ENCODE measurements at regions not wholly inside any gene's neighbourhood (a gene's known extent, or its start where the extent isn't known, plus 50 kb on each side); places are given as distances from the start of the nearest gene placed in this dataset.
"Not testable (repeated sequence)": the region's sequence is repeated elsewhere in the genome, so short reads cannot be mapped to it uniquely, and the experiment has no call there.

GRCh38 chr2:150812066-150812465, 324.6 kb upstream of the RND3 start:
- no peak overlapping the region for H3K4me3 Mint-ChIP-seq
- H3K36me3 Mint-ChIP-seq = no peaks in the 10 kb centered on the region
- DNase-seq = no peak
- H3K9me3 Mint-ChIP-seq = no peaks in the 10 kb centered on the region
- no peaks in the 10 kb centered on the region for H3K27me3 Mint-ChIP-seq
- no peaks in the 10 kb centered on the region for H3K4me1 Mint-ChIP-seq
- H3K27ac Mint-ChIP-seq = no peak overlapping the region

DNA sequence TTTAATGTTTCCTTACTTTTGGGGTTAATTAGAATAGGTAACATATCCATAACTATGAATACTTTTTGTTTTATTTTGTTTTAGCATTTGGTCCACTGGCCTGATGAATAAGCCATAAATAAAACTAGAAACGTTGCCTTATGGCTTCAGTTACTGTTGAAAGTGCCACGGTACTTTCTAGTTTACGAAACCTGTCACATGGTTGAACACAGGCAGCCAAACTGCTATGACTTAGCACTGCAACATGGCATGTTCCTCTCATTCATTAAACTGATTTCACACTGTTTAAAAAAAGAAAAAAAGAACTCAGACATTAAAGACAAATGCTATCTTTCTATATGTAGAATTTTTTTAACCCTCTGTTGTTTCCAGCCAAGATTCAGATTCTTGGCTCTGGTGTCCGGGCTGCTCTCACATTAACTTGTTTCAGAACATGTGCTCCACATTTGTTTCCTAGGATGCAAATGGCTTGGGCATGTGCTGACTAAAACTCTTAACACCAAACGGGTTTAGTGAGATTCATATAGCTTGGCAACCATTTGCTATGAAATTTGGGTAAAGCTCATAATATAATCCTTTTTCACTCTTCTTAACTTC, 323.9 kb upstream of the RND3 start:
- H3K4me1 Mint-ChIP-seq = no peaks in the 10 kb centered on the region
- H3K9me3 Mint-ChIP-seq = no peaks in the 10 kb centered on the region
- no peak overlapping the region for H3K4me3 Mint-ChIP-seq
- no peaks in the 10 kb centered on the region for H3K36me3 Mint-ChIP-seq
- DNase-seq = no peak
- H3K27ac Mint-ChIP-seq = no peak overlapping the region
- H3K27me3 Mint-ChIP-seq = no peaks in the 10 kb centered on the region

DNA sequence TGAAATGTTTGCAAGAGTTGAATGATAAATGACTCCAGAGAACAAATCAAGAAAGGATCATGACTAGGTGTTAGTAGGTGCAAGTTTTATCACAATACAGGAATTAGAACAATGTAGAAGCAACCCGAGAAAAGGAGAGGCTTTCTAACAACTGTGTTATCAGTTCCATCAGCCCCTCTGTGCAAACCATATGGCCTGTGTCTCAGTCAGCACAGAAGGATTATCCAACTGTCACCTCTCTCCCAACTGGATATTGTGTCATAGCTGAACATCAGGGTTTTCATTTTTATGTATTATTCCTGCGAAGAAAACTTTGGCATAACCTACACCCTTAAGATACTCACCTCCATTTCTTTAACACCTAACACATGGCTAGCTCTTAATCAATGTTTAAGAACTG, 321.6 kb upstream of the RND3 start:
- no peaks in the 10 kb centered on the region for H3K27me3 Mint-ChIP-seq
- H3K4me3 Mint-ChIP-seq = no peak overlapping the region
- DNase-seq = no peak
- H3K9me3 Mint-ChIP-seq = no peaks in the 10 kb centered on the region
- H3K4me1 Mint-ChIP-seq = no peaks in the 10 kb centered on the region
- H3K27ac Mint-ChIP-seq = no peak overlapping the region
- H3K36me3 Mint-ChIP-seq = no peaks in the 10 kb centered on the region

DNA sequence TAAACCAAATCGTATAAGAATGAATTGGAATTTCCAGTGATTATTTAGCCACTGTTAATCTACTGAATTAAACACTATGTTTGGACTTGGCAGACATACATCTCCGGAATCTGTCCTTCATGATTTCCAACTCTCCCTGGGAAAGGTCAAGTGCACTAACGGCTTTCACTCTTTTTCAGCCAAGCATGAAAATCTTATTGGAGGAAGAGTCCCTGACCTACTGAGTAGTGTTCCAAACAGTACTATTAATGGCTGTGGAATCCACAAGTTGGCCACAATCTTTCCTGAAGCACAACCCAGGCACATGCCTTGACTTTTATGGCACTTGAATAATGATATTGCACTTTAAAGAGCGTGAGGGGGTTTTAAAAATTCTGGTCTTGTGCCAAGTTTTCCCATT, 318.9 kb upstream of the RND3 start:
- Mint-ChIP-seq H3K27ac (no peak overlapping the region), H3K9me3 (no peaks in the 10 kb centered on the region), H3K36me3 (no peaks in the 10 kb centered on the region), H3K27me3 (no peaks in the 10 kb centered on the region), H3K4me1 (no peaks in the 10 kb centered on the region), H3K4me3 (no peak overlapping the region)
- no peak for DNase-seq

- no peak overlapping the region for H3K4me3 Mint-ChIP-seq
- no peaks in the 10 kb centered on the region for H3K4me1 Mint-ChIP-seq
- DNase-seq = no peak
- H3K27me3 Mint-ChIP-seq = no peaks in the 10 kb centered on the region
- H3K9me3 Mint-ChIP-seq = no peaks in the 10 kb centered on the region
- no peak overlapping the region for H3K27ac Mint-ChIP-seq
- H3K36me3 Mint-ChIP-seq = no peaks in the 10 kb centered on the region
Measured at GRCh38 chr2:150803689-150804398, 316.4 kb upstream of the RND3 start.

DNA sequence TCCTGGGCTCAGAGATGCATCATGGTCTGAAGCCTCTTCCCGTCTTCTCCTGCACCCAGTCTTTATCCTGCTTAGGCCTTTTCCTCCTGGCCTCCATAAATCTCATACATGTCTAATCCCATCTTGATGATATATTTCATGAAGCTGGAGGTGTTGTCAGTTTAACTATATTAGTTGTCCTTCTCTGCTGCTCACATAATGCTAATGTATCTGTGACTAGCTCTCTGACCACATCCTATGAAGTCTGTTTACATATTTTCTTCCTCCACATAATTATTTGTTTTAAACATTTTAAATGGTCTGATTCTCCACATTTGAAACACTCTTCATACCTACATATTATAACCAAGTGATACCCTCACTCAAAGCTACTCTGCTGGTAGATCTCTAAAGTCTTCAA, 315.2 kb upstream of the RND3 start:
- H3K27ac Mint-ChIP-seq = no peak overlapping the region
- no peaks in the 10 kb centered on the region for H3K36me3 Mint-ChIP-seq
- DNase-seq = no peak
- H3K27me3 Mint-ChIP-seq = no peaks in the 10 kb centered on the region
- H3K4me1 Mint-ChIP-seq = no peaks in the 10 kb centered on the region
- no peak overlapping the region for H3K4me3 Mint-ChIP-seq
- H3K9me3 Mint-ChIP-seq = no peaks in the 10 kb centered on the region

GRCh38 chr2:150796236-150796635, 308.8 kb upstream of the RND3 start:
- H3K27ac Mint-ChIP-seq, H3K4me3 Mint-ChIP-seq, H3K36me3 Mint-ChIP-seq, H3K4me1 Mint-ChIP-seq, H3K27me3 Mint-ChIP-seq, DNase-seq, H3K9me3 Mint-ChIP-seq: not testable (repeated sequence)

DNA sequence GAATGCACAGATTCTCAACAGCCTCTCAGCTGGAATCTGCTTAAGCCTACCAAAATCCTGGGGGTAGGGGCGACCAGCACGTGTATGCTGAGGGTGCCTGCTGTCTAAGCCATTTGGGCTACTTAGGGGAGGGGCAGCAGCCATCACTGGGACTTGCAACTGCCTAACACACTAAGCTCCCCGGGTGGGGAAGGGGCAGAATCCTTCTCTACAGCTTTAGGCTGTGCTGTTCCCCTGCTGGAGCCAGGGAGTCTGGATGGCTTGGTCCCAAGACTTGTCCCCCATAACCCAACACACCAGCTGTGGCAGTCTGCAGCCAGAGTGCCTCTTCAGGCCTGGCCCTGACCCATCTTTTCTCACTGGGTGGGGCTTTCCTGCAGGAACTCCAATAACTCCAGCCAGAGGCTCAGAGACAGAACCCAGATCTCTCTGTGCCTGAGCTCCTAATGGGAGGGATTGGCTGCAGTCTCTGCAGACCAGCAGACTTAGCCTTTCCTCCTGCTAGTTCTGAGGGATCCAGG, 305.4 kb upstream of the RND3 start:
- no peaks in the 10 kb centered on the region for H3K36me3 Mint-ChIP-seq
- H3K4me3 Mint-ChIP-seq = no peak overlapping the region
- DNase-seq = no peak
- H3K27ac Mint-ChIP-seq = no peak overlapping the region
- peaks cover 8% of the 10 kb centered on the region for H3K27me3 Mint-ChIP-seq
- H3K4me1 Mint-ChIP-seq = no peaks in the 10 kb centered on the region
- H3K9me3 Mint-ChIP-seq = no peaks in the 10 kb centered on the region

DNA sequence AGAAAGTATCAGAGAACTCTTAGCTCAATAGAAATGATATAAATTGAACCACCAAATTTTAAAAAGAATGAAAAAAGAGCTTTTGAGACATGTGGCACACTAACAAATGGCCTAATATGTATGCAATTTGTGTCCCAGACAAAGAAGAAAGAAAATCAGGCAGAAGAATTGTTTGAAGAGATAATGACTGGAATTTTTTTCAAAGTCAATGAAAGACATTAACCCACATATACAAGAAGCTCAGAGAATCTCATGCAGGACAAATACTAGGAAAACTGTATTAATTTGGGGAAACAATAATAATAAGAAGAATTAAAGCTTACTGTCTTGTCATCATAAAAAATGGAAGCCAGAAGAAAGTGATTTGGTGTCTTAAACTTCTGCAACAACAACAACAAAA, 304.1 kb upstream of the RND3 start:
- no peaks in the 10 kb centered on the region for H3K4me1 Mint-ChIP-seq
- peaks cover 8% of the 10 kb centered on the region for H3K27me3 Mint-ChIP-seq
- no peaks in the 10 kb centered on the region for H3K9me3 Mint-ChIP-seq
- no peak for DNase-seq
- H3K27ac Mint-ChIP-seq = no peak overlapping the region
- no peaks in the 10 kb centered on the region for H3K36me3 Mint-ChIP-seq
- no peak overlapping the region for H3K4me3 Mint-ChIP-seq

DNA sequence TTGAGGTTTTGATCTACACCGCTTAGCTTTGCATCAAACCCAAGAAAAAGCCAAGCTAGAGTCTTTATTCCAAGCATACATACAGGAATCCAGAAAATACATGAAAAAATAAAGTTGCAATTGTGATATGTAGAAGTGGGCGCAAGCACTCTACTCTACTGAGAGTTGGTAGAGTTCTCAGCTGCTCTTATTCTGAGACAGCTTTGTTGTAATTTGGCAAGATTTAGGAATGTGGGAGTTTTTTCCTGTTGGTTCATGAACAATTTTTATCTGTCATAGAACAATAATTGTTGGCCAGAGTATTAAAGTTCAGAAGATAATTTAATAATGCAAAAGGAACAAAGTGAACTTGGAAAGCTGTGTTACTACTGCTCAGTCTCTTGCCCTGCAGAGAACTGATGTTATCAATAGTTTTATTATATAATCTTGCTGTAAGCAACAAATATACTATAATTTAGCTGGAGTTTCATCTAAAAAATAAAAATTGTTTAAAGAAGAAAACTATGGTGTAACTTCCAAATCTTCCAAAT, 302.0 kb upstream of the RND3 start:
- Mint-ChIP-seq H3K4me3 (no peak overlapping the region), H3K27ac (no peak overlapping the region), H3K36me3 (no peaks in the 10 kb centered on the region), H3K4me1 (no peaks in the 10 kb centered on the region), H3K27me3 (peaks cover 8% of the 10 kb centered on the region), H3K9me3 (no peaks in the 10 kb centered on the region)
- no peak for DNase-seq

DNA sequence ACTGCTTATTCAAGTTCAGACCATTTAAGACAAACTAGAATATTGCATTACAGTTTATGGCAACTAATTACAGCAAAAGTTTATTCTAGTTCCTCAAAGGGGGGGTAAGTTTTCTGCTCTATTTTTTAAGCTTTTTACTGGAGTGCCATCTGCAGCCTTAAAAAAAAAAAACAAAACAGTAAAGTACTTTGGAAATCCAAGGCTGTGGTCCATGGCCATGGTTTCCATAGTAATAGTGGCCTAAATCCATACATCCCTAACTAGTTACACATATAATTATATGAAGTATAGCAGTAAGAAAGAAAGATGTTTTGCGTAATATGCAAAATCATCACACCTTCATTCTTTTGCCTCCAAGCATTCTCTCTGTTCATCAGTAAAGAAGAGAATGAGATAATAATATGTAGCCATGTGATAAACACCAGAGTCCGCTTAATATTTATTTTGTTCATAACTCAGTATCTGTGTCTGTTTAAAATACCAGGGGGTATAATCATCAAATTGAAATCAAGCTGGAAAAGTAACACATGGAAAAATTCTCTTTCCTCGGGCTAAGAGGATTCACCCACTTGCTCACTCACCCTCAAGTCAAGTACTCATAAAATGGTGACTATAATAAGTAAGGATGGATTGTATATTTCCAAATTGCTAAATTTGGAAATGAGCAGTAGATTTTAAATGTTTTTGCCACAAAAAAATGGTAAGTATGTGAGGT, 301.1 kb upstream of the RND3 start:
- no peaks in the 10 kb centered on the region for H3K9me3 Mint-ChIP-seq
- H3K4me3 Mint-ChIP-seq = no peak overlapping the region
- peaks cover 4% of the 10 kb centered on the region for H3K27me3 Mint-ChIP-seq
- no peak overlapping the region for H3K27ac Mint-ChIP-seq
- no peaks in the 10 kb centered on the region for H3K36me3 Mint-ChIP-seq
- H3K4me1 Mint-ChIP-seq = no peaks in the 10 kb centered on the region
- no peak for DNase-seq

- DNase-seq = no peak
- no peaks in the 10 kb centered on the region for H3K9me3 Mint-ChIP-seq
- no peak overlapping the region for H3K27ac Mint-ChIP-seq
- H3K4me1 Mint-ChIP-seq = no peaks in the 10 kb centered on the region
- H3K4me3 Mint-ChIP-seq = no peak overlapping the region
- H3K36me3 Mint-ChIP-seq = no peaks in the 10 kb centered on the region
- H3K27me3 Mint-ChIP-seq = no peaks in the 10 kb centered on the region
Measured at GRCh38 chr2:150787353-150788093, 300.1 kb upstream of the RND3 start.

DNA sequence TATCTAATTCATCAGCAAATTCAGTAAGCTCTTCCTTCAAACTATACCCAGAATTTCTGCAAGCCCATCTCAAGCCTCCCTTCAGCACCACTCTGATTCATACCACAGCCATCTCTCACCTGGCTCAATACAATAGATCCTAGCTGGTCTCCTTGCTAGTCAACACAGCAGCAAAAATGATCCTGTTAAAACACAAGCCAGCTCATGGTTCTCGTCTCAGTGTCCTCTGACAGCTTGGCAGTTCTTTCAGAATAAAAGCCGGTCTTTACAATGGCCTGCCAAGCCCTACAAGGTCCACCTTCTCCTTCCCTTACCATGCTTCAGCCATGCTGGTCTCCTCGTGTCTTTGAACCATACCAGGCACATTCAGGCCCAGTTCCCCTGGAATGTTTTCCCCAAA, 296.9 kb upstream of the RND3 start:
- no peak for DNase-seq
- no peak overlapping the region for H3K27ac Mint-ChIP-seq

GRCh38 chr2:150783896-150784295, 296.4 kb upstream of the RND3 start:
- Mint-ChIP-seq H3K36me3 (no peaks in the 10 kb centered on the region), H3K27ac (no peak overlapping the region), H3K27me3 (no peaks in the 10 kb centered on the region), H3K4me3 (no peak overlapping the region), H3K4me1 (no peaks in the 10 kb centered on the region), H3K9me3 (no peaks in the 10 kb centered on the region)
- DNase-seq = no peak

More for the DNA sequence above, 296.9 kb upstream of the RND3 start:
- no peaks in the 10 kb centered on the region for H3K27me3 Mint-ChIP-seq
- no peak overlapping the region for H3K4me3 Mint-ChIP-seq
- H3K9me3 Mint-ChIP-seq = no peaks in the 10 kb centered on the region
- no peaks in the 10 kb centered on the region for H3K4me1 Mint-ChIP-seq
- H3K36me3 Mint-ChIP-seq = no peaks in the 10 kb centered on the region

DNA sequence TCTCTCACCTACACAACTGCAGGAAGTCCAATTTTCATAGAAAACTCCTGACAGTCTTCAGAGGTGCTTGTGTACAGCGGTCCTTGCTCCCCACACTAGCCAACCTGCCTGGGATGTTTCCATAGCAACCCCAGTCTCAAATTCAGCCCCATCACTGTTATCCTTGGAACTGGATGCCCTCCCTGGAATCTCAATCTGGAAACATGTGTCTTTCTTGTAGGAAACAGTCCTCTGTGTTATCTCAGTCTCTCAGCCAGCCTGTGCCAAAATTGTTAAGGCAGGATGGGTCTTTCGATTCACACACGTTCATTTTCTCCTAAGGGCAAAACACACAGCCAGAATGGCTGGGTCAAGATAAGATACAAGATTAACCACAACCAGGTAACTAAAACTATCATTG, 295.5 kb upstream of the RND3 start:
- no peaks in the 10 kb centered on the region for H3K36me3 Mint-ChIP-seq
- H3K27me3 Mint-ChIP-seq = no peaks in the 10 kb centered on the region
- DNase-seq = no peak
- no peaks in the 10 kb centered on the region for H3K9me3 Mint-ChIP-seq
- no peak overlapping the region for H3K27ac Mint-ChIP-seq
- H3K4me3 Mint-ChIP-seq = no peak overlapping the region
- no peaks in the 10 kb centered on the region for H3K4me1 Mint-ChIP-seq

Measured in activated naive CD8-positive, alpha-beta T cell treated with anti-CD3 and anti-CD28 coated beads for 36 hours (primary cell).